NB4 (cell line): ENCODE measurements at regions not wholly inside any gene's neighbourhood (a gene's known extent, or its start where the extent isn't known, plus 50 kb on each side); places are given as distances from the start of the nearest gene placed in this dataset.

Source experiments
- CTCF ChIP-seq: IDR thresholded peaks from one replicate; pipeline ENCODE4 v1.5.1; 2012; ENCODE audit warnings: low read depth, low read length
- MAX ChIP-seq: IDR thresholded peaks from 2 replicates; pipeline ENCODE4 v1.6.1; 2011; ENCODE audit warnings: low read depth, low read length
- POLR2A ChIP-seq: IDR thresholded peaks from 2 replicates; pipeline ENCODE4 v1.6.1; 2011; ENCODE audit warnings: mild to moderate bottlenecking; ENCODE audit not compliant: insufficient read length; ENCODE audit errors: extremely low read depth

- TF ChIP-seq CTCF (no peak), POLR2A (no peak), MAX (no peak)
Measured at GRCh38 chr14:38040411-38040810, 167.3 kb upstream of the SSTR1 start.
